Frontal cortex (tissue), 3 donors: ENCODE measurements at regions not wholly inside any gene's neighbourhood (a gene's known extent, or its start where the extent isn't known, plus 50 kb on each side); places are given as distances from the start of the nearest gene placed in this dataset.

Source experiments
- DNase-seq, 2 donors: peaks; one replicate each; pipeline ENCODE4 v3.0.0; 2012; ENCODE audit warnings: low spot score in 2 of 2
- FAIRE-seq: peaks from 2 replicates; lab custom pipeline; 2012; peaks lifted over from hg19 to GRCh38; lab: Jason Lieb, UNC
- donor health status: control.
- donor health status: control.
- donor health status: control.

- DNase-seq (no peak), FAIRE-seq (no peak)
Observed at GRCh38 chr4:38226170-38226569, 266.0 kb downstream of the PTTG2 start.

- no peak for FAIRE-seq
- no peak for DNase-seq
Observed at GRCh38 chr4:38230121-38230801, 270.1 kb downstream of the PTTG2 start.

DNA sequence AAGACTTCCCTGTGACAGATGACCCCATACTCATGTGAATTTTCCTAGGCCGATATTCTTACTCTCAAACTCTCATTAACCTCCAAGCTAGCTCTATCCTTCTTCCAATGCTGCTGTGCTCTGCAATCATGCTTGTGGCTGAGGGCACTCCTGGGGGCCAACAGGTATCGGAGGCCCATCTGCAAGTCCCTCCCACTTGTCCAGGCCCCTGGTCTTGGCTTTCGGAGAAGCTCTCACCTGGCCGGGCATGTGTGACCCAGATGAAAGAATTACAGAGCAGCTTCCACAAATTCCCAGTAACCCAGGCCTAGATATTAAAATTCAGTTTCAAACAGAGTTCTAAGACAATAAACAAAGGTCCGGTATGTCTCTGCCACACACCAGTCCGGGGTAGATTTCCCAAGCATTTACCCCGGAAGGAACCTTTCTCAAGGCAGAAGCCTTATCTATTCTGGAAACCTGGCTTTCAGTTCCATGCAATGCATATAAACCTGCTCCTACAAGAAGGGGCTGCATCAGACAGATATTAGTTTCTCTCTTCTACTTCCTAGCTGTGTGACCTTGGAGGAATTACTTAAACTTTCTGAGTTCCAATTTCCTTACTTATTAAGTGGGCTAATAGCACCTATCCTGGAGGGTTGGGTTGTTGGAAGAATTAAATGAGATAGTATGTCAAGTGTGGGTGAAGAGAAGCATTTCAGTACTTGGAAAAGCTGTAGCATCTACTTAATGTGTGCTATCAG, 270.8 kb downstream of the PTTG2 start:
- DNase-seq (no peak), FAIRE-seq (no peak)

- DNase-seq (no peak), FAIRE-seq (no peak)
Observed at GRCh38 chr4:38231626-38232025, 271.4 kb downstream of the PTTG2 start.

GRCh38 chr4:38232741-38233140, 272.5 kb downstream of the PTTG2 start:
- FAIRE-seq (no peak), DNase-seq (no peak)

DNA sequence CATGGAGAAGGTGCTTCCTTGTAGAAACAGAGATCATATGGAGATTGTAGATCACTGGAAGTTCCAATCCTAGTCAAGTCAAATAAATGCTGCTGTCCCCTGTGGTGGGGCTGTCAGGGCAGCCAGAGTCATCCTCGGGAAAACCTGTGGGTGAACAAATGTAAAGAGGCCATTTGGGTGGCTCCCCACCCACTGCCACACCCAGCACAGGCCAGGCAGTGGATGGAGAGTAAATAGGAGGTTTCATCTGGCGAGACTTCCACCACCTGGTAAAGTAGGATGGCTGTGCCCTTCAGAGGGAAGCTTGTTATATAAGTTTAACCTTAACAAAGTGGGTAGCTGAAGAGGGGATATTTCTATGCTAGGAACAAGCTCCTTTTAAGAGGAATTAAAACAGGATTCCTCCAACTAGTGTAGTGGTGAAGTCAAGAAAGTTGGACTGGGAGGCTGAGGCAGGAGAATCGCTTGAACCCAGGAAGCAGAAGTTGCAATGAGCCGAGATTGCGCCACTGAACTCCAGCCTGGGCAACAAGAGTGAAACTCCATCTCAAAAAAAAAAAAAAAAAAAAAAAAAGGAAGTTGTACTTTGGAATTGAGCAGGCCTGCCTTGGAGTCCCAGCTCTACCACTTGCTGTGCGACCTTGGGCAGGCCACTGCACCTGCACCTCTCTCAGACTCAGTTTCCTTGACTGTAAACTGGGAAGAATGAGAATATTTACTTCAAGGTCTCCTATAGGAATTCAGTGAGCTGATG, 273.7 kb downstream of the PTTG2 start:
- FAIRE-seq (no peak), DNase-seq (no peak)

DNA sequence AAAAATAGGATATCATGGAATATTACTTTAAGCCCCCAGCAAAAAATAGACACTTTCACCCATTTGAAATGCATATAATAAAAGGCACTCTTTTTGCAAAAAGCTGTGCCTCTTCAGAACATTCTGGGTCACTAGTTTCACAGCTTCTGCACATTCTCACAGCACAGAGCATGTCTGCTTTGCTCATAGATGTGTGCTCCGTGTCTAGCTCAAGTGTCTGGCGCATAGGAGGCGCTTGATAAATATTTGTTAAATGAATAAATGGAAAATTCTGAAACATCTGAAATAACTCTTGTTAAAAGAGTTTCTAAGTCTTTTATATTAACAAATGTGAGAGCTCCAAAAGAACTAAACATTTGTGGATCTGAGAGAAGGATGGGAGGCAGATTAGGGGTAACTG, 275.2 kb downstream of the PTTG2 start:
- FAIRE-seq: no peak
- DNase-seq: no peak

- no peak for FAIRE-seq
Observed at GRCh38 chr4:38236003-38236402, 275.8 kb downstream of the PTTG2 start.

GRCh38 chr4:38236503-38236902, 276.3 kb downstream of the PTTG2 start:
- no peak for FAIRE-seq
- no peak for DNase-seq

More at GRCh38 chr4:38236003-38236402, 275.8 kb downstream of the PTTG2 start:
- DNase-seq: no peak

DNA sequence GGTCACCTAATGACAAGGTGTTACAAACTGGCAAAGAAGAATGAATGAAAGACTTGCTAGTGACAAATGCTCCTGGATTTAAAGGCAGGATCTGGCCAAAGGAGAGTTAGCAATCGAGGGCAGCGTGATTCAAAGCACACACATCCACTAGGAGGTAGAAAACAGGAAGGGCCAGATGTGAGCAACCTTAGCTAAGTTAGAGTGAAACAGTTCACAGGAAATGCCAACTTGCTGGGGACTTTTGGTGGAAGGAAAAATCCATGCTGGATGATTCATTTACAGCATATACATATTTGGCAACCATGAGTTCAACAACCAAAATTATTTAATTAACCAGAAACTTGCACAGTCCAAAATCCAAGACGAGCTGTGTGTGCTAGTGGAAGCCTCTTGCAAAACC, 276.9 kb downstream of the PTTG2 start:
- DNase-seq (no peak), FAIRE-seq (no peak)

DNA sequence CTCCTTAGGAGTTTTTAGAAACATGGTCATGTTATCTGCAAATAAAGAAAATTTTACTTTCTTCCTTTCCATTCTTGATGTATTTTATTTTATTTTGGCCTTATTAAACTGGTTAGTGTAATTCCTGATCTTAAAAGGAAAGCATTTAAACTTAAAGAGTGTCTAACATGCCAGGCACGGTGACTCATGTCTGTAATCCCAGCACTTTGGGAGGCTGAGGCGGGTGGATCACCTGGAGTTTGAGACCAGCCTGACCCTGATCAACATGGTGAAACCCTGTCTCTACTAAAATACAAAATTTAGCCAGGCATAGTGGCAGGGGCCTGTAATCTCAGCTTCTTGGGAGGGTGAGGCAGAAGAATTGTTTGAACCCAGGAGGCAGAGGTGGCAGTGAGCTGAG, 281.3 kb downstream of the PTTG2 start:
- DNase-seq (no peak), FAIRE-seq (no peak)

- no peak for FAIRE-seq
- no peak for DNase-seq
Observed at GRCh38 chr4:38242101-38242500, 281.9 kb downstream of the PTTG2 start.

DNA sequence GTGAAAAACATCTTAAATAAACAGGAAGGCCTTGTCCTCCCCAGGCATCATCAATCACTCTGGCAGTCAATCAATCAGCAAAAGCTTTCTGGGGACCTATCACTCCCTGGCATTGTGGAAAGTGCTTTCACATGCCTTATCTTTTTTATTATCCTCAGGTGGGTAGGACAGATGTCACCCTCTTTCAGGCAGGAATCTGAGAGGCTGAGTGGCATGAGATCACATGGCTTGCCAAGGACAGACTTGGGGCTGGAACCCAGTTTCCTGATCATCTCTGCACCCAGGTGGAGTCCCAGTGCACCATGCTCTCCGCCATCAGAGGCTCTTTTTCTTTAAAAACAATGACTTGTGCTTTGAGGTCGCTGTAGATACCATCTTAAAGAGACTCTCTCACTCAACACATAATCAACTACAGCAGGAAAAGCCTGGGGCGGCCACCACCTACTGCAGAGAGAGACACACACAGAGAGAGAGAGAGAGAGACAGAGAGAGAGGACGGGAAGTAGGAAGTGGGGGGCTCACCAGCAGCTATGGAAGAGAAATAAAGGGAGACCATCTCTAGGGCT, 282.7 kb downstream of the PTTG2 start:
- DNase-seq (no peak), FAIRE-seq (no peak)

DNA sequence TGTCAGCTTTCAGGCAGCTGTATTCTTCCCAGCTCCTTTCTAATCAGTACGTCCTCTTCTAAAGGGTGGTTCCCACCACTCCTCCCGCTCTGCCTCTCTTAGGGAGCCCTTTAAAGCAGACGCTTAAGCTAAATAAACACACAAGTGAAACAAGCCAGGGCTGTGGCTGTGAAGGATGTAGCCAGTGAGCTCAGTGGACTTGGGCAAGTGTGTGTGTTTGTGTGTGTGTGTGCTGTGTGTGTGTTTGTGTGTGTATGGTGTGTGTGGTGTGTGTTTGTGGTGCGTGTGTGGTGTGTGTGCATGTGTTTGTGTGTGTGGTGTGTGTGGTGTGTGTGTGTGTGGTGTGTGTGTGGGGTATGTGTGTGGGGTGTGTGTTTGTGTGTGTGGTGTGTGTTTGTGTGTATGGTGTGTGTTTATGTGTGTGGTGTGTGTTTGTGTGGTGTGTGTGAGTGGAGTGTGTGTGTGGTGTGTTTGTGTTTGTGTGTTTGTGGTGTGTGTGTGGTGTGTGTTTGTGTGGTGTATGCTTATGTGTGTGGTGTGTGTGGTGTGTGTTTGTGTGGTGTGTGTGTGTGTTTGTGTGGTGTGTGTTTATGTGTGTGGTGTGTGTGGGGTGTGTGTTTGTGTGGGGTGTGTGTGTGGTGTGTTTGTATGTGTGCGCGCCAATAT, 283.3 kb downstream of the PTTG2 start:
- FAIRE-seq: no peak
- no peak for DNase-seq

DNA sequence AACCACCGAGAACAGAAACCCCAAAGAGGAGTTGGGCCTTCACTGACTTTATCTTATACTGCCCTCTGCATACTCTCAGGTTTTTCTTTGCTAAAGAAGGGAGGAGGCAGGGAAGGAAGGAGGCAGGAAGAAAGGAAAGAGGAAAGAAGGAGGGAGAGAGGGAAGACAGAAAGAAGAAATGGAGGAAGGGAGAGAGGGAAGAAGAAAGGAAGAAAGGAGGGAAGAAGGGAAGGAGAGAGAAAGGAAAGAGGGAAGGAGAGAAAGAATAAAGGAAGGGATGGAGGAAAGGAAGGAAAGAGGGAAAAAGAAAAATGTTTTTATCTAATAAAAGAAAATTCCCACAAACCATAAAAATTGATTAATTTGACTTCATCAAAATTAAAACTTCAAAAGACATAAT, 294.6 kb downstream of the PTTG2 start:
- FAIRE-seq: no peak
- DNase-seq: no peak

DNA sequence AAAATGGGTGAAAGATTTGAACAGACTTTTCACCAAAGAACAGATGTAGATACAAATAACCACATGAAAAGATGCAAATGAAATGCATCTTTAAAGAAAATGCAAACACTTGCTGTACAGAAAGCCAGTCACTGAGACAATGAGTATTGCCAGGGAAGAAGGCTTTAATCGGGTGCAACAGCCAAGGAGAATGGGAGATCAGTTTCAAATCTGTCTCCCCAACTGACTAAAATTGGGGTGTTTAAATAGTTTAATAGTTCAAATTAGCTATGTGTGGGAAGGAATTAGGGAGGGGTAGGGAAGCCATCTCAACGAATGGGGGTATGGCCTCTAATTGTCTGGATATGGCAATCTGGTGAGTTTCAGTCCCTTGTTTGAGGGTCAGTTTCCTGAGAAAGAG, 295.4 kb downstream of the PTTG2 start:
- FAIRE-seq: no peak

DNA sequence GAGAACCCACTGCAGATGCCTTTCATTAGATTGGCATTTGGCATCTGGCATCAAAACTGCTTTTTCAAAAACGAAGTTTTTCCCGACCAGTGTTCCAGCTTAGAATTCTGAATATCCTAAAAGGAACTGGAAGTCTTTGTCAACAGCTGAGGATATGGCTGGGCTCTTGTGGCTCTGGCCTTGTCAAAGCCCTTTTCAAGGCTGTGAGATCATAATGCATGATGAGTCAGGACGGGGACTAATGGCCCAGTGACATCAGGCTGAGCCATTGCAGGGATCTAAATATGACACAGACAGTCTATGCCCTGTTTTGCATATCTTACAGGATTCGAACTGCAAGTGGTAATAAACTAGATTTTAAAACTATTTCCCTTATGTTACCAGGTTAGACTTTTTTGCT, 306.4 kb downstream of the PTTG2 start:
- peak; percentile 24 to 48 for DNase-seq
- peak; percentile 3 for FAIRE-seq

More for the DNA sequence above, 295.4 kb downstream of the PTTG2 start:
- no peak for DNase-seq

- DNase-seq (no peak), FAIRE-seq (no peak)
Observed at GRCh38 chr4:38268108-38268820, 308.1 kb downstream of the PTTG2 start.

- FAIRE-seq: no peak
- DNase-seq: no peak
Observed at GRCh38 chr4:38268837-38269236, 308.6 kb downstream of the PTTG2 start.
